ENCODE measurements at regions not wholly inside any gene's neighbourhood (a gene's known extent, or its start where the extent isn't known, plus 50 kb on each side); places are given as distances from the start of the nearest gene placed in this dataset.
A peak's percentile ranks its signal among the peaks of the same experiment; 100 is the strongest.

DNA sequence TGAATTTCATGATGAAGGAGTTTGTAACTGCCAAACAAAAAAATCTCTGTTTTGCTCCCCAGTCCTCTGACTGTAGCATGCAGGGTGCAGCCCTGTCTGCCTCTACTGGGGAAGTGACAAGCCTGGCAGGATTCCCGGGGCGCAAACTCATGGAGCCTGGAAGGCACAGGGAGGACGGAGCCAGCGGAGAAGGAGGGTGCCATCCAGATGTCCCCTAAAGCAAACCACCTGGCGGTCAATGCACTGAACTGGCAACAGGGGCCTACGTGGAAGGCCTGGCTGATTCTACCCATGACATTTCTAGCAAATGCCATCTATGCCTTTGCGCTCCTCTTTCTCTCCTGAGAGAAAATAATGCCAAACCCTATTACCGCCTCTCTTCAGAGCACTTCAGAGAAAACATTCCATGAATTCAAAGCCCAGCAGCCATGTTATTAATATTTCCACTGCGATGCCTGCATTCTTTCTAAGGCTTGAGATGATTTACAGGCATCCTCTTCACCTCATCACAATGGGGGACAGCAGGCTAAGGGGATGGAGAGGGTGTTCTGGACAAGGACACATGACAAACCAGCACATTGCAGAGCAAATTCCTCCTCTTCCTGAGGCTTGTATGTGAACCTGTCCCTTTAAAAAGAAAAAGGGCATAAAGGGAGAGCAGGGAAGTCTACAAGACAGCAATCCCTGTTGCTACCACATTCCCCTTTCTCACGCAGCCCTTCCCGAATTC lies 329.3 kb upstream of the NOCT start:
- no peak for DNase-seq

DNA sequence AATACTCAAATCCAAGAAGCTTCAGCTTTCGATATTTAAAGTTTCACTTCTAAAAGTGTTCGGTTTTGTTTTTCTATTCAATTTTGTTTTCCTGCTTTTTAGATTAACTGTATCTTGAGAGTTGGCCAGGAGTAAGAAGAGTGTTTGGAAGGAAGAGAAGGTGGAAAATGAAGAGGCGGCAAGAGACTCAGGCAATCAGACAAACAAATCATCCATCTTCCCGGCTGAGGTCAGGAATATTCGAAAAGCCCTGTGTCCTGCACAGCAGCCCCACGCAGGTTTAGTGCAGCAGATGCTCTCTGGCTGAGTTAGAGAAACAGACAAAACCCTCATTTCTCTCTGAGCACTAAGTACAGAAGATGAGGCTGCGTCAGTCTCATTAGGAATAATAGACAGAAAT lies 330.3 kb upstream of the NOCT start:
- no peak for DNase-seq

GRCh38 chr4:138680989-138681604 lies 334.5 kb upstream of the NOCT start:
- DNase-seq, result peak; percentile 52

DNA sequence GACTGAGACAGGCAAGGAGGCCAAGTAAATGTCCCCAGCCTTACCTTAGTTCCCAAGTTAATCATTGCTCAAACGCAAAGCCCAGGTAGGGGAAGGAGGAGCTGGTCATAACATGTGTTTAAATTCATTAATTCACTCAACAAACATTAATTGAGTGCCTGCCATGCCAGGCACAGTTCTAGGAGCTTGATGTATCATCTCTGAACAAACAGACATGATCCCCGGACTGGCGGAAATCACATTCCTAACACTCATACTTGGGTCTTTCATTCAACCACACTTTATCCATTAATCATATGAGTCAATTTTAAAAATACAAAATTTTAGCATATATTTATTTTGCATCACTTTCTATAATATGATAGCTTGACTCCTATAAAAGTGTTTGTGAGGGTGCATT lies 335.3 kb upstream of the NOCT start:
- no peak for DNase-seq

GRCh38 chr4:138678985-138679746 lies 336.4 kb upstream of the NOCT start:
- DNase-seq, result no peak

GRCh38 chr4:138677748-138678147 lies 337.8 kb upstream of the NOCT start:
- DNase-seq, result no peak

DNA sequence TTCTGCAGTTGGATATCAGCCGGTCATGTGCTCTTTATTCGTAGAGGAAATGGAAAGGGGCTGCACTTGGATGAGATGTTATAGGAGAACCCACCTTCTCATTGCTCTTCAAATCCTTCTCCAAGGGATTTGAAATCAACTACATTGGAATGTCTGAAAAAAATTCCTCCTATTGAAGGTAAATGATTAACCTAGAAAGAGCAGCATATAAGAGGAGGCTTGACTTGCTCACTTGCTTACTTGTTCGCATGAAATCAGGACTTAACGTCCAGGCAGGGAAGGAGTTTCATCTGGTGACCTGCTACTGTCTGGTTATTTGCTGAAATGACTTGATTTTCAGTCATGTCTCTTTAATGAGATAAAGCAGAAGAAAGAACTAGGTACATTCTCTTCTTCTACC lies 338.4 kb upstream of the NOCT start:
- DNase-seq, result no peak

GRCh38 chr4:138675685-138676084 lies 339.9 kb upstream of the NOCT start:
- no peak for DNase-seq

GRCh38 chr4:138674209-138674608 lies 341.4 kb upstream of the NOCT start:
- DNase-seq, result no peak

DNA sequence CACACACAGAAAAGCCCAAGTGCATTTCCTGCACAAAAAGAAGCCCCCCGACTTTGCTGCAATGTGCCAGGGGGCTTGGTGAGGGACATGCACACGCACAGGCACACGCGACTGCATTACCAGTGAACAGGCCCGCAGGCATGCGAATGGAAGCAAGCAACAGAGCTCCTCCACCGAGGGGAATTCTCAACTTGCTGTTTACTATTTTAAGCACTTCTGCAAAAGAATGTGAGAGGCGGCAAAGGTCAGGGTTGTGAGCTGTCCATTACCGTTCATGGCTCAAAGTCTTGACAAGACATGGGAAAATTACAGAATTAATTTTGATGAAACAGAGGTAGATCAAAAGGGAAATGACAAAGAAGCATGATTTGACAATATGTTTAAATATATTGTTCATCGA lies 342.5 kb upstream of the NOCT start:
- DNase-seq, result no peak

- no peak for DNase-seq
Observed at GRCh38 chr4:138672393-138672976, 343.1 kb upstream of the NOCT start.

DNA sequence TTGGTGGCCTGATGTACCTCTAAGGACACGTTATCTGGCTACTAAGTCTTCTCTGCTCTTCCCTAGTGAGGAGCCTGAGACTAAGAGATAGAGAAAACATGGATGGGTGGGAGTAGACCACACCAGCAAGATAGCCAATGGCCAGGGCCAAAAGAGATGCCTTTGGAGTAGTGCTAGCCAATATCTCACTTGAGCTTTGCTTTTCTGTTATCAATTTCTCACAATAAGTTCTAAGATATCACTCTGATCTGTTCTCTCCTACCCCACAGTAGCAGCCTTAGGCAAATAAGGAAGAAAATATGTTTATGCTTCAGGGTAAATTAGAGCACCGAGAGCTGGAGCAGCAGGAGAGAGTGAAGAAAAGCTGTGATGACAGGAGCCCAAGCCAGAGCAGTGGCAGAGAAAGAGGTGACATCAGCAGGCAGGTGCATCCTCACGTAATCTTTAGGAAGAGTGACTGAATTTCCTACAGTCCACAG lies 343.9 kb upstream of the NOCT start:
- DNase-seq, result no peak

DNA sequence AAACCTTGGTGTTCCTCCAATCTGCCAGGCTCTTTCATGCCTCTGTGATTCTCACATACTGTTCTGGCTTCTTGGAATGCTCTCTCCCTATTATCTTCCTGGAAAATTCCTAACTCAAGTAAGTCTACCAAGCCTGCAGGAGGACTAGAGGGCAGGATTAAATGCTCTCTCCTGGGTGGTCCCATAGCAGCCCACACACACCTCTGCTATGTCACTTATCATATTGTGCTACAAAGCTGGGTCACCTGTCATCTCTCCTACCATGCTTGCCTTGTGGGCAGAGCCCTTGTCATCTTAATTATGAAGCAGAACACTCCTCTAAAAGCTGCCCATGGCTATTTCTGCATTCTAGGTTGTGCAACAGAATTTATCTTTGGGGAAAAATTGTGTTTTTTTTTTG lies 344.5 kb upstream of the NOCT start:
- no peak for DNase-seq

DNA sequence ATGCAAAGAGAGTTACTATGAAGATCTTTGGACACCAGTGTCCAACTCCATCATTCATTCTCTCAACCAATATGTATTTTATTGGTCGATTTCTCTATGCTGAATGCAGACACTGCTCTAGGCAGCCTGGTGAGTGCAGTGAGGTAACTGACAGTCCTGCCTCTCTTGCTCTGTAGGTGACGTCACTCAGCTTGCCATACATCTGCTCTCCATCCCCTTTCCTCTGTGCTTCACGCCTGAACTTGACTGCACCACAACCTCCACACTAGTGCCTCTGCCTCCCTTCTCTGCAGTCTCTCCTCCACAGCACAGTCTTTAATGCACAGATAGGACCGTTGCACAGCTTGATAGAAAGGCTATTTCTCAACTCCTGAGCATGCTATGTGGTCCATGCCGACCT lies 344.9 kb upstream of the NOCT start:
- DNase-seq, result no peak

DNA sequence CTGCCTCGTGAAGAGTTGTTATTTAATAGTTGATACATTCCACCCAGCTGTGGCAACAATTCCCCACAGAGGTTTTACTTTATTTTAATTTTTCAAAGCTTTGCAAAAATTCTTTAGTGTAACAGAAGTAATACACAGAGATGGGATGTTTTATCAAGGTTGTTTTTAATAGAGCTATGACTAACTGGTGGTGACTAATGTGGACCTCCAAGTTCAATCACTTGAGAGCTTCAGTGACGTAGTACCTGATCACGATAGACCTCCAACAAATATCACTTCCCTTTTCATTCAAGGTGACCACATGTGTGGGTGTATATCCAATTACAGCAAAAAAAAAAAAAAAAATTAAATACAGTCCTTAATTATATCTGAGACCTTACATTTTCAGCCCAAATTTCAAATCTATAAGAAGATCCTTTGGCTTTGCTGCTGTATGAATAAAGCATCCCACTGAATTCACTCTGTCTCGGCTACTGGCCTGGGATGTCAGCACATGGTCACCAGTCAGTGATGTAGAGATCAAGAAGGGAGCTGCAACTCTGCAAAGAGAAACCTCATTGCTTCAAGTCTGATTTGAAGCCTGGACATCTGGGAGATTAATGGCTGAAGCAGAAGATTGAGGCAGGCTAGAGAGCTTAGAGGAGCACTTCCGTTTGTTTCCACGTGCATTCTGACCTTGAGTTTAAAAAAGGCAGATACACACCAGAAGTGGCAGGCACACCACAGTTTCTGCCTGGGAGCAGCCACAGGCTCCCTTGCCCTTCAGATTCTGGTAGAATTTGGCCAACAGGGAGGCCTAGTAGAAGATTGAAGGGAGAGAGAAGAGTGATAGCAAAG lies 345.9 kb upstream of the NOCT start:
- DNase-seq, result no peak

- no peak for DNase-seq
Observed at GRCh38 chr4:138668309-138668708, 347.3 kb upstream of the NOCT start.

GRCh38 chr4:138666366-138666765 lies 349.2 kb upstream of the NOCT start:
- DNase-seq, result no peak

DNA sequence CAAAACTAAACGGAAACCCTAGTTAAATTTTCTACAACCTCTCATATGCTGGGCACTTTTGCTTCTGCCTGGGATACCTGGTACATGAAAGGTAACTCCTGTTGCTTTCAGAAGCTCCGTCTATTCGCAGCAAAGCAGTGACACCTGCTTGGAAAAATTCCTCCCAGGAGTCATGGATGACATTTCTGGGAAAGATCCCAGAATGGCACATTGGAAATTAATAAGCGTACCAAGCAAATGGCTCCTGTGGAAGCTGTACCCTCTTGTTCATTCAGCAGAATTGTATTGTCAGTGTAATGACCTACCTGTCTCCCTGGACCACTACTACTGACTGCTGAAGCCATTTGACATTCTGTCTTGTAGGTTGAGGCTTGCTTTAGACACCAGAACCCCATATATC lies 349.7 kb upstream of the NOCT start:
- no peak for DNase-seq

GRCh38 chr4:138663883-138664282 lies 351.7 kb upstream of the NOCT start:
- DNase-seq, result no peak

DNA sequence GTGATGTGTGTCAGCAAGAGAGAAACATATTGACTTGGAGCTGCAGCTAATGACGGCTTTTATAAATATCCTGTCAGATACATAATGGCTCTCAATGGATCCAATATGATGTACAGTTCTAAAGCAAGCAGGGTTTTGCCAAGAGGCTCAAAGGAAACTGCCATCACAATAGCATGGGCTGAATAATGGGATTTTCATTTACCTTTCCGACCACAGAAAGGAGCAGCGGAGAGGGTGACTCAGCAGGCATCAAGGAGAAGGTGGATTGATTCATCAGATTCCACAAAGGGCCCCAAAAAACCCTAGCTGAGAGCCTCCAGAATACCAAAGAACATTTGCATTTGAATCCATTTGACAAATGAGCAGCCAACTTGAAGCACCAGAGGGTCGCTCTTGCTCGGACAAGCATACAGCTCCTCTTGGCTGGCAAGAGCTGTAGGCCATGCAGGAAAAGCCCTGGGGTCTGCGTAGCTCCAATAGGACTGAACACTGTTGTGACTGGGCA lies 355.7 kb upstream of the NOCT start:
- DNase-seq, result no peak

DNA sequence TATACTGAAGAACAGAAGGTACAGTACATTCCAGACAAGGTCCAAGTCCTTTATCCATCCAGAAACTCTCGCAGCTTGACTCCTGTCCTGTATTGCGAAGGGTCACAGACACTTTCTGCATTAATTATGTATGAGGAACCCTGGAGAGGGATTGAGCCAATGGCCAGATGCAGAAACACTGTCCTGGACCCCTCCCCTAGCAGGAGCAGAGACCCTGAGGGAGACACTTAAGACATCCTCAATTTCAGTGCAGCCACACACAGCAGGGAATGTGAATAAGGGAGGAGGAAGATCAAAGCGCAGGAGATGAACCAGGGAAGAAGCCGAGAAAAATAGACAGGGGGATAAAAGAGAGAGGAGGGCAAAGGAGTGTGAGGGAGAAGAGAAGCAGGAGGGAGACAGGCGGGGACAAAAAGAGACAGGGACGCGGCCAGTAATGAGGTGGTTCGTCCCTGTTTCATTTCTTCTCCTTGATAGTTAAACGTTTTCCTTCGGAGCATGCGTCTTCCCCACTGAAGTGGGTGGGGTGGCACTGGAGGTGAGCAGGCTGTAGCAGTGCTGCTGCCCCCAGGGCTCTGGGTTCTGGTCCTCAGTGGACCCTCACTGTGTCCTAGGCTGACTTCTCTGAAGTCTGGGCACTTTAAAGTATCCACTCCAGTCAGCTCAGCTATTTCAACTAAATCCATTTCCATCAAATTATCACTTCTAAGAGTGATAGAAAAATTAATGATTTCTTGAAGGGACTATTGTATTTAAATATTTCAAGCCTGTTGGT lies 356.4 kb upstream of the NOCT start:
- DNase-seq, result no peak

- no peak for DNase-seq
Observed at GRCh38 chr4:138658518-138658917, 357.1 kb upstream of the NOCT start.
